Nucleus accumbens (tissue), 56 donors: ENCODE measurements at regions not wholly inside any gene's neighbourhood (a gene's known extent, or its start where the extent isn't known, plus 50 kb on each side); places are given as distances from the start of the nearest gene placed in this dataset.
A peak's percentile ranks its signal among the peaks of the same experiment; 100 is the strongest.
"Not testable (repeated sequence)": the region's sequence is repeated elsewhere in the genome, so short reads cannot be mapped to it uniquely, and the experiment has no call there.

Experiments
- DNase-seq, 56 donors: peaks; one replicate each; lab custom pipeline; 2025; lab: John Stamatoyannopoulos, UW

DNA sequence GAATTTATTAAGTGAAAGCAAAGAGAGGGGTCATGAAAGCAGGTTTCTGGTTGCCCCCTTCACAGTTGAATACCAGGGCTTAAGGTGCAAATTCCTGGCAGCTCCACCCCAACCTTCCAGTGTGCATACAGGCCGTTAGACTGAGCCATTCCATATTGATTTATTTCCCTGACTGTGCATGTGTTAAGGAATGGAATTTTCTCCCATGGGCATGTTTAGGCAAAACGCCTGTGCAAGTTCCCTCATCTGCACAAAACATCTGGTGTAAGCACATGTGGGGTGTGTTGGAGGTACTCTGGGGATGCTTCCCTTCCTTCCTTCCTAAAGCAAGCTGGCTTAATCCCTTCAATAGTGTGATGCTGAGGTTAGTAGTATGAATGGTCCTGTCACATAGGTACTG is 1470.6 kb downstream of the MAT2B start:
- DNase-seq: no peak

GRCh38 chr5:164980480-164980879 is 1475.1 kb downstream of the MAT2B start:
- no peak for DNase-seq

DNA sequence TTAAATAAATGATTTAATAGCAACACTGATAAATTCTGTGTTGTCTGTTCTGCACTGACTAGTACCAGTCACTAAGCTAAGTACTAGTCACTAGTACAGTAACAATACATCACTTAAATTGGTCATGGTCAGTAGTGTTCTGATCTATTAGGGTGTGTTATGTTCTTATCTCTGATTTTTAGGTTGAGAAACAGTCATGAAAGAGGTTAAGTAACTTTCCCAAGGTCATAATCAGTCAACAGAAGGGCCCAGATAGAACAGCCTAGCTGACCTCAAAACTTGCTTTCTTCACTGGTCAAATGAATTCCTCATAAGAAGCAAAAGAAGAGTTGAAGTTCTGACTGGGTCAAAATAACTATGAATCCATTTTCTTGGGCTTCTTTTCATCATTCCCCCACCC is 1492.7 kb downstream of the MAT2B start:
- no peak for DNase-seq

GRCh38 chr5:164998590-164998989 is 1493.2 kb downstream of the MAT2B start:
- no peak for DNase-seq

DNA sequence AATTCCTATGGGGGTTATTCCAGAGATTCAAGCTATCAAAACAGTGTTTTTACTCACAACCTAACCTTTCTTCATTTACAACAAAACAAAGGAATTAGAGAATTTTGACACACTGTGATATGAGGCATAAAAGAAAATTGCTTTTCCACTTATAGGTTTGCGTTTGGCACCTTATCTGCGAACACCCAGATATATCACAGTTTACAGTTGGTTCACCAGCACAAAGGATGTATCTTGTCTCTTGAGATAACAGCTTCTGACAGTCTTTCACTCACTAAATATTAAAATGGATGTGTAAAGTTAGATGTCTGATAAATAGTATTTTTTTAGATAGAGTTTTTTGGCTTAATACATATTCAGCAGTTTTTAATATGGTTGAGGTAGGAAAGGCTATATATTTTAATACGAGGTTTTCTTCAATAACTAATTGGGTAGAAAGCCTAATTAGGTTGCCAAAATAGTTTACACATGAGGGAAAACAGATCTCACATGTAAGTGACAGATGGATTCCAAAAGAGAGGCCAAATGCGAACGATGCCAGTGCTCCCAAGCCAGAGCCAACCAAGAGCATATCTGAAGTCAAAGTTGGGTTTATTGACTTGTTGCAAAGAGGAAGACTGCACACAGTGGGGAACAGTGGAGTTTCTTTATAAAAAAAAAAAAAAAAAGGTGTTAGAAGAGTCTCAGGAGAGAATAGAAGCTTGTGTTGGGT is 1495.2 kb downstream of the MAT2B start:
- DNase-seq: no peak

DNA sequence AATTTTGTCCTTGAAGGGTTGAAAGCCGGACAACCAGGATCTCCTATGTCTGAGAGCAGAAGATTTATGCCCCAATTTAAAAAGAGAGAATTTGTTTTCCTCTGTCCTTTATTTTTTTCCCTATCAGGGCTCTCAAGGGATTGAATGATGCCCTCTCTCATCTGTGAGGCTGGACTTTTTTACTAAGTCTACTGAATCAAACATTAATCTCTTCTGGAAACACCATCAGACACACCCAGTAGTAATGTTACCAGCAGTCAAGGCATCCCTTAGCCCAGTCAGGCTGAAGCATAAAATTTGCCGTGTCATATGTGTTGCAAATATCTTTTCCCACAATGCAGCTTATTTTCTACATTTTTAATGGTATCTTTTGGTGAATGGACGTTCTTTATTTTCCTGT is 1497.9 kb downstream of the MAT2B start:
- no peak for DNase-seq

DNA sequence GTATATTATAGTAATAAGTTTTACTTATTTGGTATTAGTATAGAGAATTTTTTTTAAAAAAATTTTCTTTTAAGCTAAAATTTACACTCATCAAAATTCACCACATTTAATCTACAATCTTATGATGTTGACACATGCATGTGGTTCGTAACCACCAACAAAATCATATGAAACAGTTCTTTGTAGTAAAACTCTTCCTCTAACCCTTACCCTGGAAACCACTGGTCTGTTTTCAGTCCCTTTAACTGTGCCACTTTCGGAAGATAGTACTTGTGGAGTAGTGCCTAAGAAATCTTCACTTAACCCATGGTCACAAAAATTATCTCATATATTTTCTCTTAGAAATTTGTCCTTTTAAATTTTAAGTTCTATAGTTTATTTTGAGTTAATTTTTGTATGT is 1498.8 kb downstream of the MAT2B start:
- DNase-seq: no peak

DNA sequence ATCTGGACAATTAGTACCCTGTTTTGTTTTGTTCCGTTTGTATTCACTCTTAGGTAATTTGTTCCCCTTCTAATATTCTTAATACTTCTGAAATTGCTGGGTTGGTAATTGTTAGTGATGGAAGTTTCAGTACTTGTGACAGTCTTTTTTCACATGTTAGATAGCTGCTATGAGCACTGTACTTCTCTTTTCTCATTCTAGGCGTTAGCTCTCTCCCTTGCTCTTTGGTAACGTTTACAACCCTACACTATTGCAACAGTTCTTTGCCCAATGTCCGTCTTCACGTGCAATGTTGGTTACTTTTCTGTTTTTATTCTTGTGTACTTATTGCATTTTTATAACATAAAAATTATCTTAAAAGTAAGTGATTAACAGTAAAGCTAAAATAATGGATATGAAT is 1509.0 kb downstream of the MAT2B start:
- DNase-seq: no peak

GRCh38 chr5:165015126-165015525 is 1509.7 kb downstream of the MAT2B start:
- no peak for DNase-seq

- DNase-seq: no peak
Measured at GRCh38 chr5:165015547-165015946, 1510.1 kb downstream of the MAT2B start.

DNA sequence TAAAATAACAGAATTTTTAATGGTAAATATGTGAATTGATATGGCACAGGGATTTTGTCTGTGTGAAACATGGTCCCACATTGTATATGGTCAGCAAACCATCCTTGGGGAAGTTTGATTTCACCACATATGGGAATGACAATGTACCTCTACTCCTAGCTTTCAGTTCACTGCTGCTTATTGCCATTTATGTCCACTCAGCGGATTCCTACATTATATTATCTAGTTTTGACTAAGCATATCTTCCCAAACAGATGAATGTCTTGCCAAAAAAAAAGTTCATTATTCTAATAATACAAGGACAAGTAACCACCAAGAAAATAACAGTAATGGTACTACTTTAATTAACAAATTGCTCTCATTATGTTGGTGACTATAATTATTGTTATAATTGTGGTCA is 1521.6 kb downstream of the MAT2B start:
- no peak for DNase-seq

GRCh38 chr5:165028356-165028755 is 1522.9 kb downstream of the MAT2B start:
- no peak for DNase-seq

GRCh38 chr5:165029099-165029870 is 1523.9 kb downstream of the MAT2B start:
- DNase-seq: peak in 2 of 56 donors; percentile 2 to 7

- no peak for DNase-seq
Measured at GRCh38 chr5:165030971-165031370, 1525.6 kb downstream of the MAT2B start.

GRCh38 chr5:165031371-165031770 is 1526.0 kb downstream of the MAT2B start:
- DNase-seq: no peak

- no peak for DNase-seq
Measured at GRCh38 chr5:165035520-165035919, 1530.1 kb downstream of the MAT2B start.

DNA sequence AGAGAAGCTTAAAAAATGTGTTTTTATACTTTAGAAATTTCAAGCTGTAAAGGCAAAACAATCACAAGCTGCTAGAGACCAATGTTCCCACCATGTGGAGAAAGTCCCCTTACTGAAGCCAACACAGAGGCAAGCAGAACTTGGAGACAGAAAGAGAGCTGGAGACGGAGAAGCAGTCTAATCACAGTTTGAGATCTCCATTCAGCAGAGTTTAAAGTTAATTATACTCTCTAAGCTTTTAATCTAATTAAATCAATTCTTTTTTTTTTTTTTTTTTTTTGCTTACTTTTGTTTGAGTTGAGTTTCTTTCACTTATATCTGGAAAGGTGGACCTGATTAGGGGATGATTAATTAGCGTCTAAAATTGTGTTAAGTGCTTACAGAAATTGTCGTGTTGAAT is 1534.3 kb downstream of the MAT2B start:
- no peak for DNase-seq

DNA sequence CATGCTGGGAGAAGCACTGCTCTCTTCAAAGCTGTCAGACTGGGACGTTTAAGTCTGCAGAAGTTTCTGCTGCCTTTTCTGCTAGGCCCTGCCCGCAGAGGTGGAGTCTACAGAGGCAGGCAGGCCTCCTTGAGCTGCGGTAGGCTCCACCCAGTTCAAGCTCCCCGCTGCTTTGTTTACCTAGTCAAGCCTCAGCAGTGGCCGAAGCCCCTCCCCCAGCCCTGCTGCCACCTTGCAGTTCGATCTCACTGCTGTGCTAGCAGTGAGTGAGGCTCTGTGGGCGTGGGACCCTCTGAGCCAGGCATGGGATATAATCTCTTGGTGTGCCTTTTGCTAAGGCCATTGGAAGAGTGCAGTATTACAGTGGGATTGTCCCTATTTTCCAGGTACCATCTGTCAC is 1540.5 kb downstream of the MAT2B start:
- DNase-seq: not testable (repeated sequence)

DNA sequence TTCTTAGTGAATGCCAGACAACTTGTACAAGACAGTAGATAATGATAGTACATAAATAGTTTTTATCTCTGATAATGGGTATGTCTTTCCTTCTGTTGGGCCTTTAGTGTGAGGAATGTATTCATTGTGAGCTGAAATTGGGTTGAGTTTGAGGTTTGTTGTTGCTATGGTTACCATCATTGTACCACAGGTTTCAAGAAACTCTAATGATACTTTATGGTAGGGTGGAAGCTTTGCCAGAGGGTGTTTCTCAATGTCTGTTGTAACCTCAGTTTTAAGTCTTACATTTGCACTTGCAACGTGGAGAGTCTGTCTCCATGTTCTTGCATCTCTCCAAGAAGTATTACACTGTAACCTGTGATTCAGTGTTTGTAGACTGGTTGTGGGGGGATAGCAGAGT is 1550.1 kb downstream of the MAT2B start:
- DNase-seq: no peak

GRCh38 chr5:165057145-165057544 is 1551.7 kb downstream of the MAT2B start:
- no peak for DNase-seq

GRCh38 chr5:165066751-165067385 is 1561.4 kb downstream of the MAT2B start:
- DNase-seq: no peak

- no peak for DNase-seq
Measured at GRCh38 chr5:165076686-165077085, 1571.3 kb downstream of the MAT2B start.
